ENCODE measurements at regions not wholly inside any gene's neighbourhood (a gene's known extent, or its start where the extent isn't known, plus 50 kb on each side); places are given as distances from the start of the nearest gene placed in this dataset.

DNA sequence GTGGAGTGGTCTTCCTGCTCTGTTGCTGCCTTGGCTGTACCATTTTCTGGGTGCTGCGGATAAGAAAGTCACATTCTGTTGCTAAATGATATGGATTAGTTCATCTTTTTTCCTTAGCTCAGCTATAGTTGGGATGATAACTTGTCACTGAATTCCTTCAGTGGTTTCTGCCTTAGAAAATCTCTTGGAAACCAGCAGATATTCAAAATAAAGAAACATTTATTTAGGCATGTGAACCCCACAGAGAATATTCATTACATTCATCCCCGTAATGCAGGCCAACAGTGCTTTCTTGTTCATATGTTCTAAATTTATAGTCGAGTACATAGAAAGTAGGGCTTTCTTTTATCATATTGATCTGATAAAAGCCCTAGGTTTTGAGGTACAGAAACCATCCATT lies 151.3 kb downstream of the CYB561 start:
- TF ChIP-seq MXD4 (CRISPR knock-in tag; IDR thresholded peaks at IDR 0.05; ENCODE audit: borderline replicate concordance) (no peak), CREM (CRISPR knock-in tag; IDR thresholded peaks at IDR 0.05) (no peak), ZNF281 (CRISPR knock-in tag; IDR thresholded peaks at IDR 0.05) (no peak), JUN (CRISPR knock-in tag; IDR thresholded peaks at IDR 0.05) (no peak), ATF2 (CRISPR knock-in tag; IDR thresholded peaks at IDR 0.05; ENCODE audit: borderline replicate concordance, low read depth) (no peak), ZNF425 (CRISPR knock-in tag; conservative IDR thresholded peaks at IDR 0.05) (no peak), ZNF416 (CRISPR knock-in tag; IDR thresholded peaks at IDR 0.05) (no peak), ESRRA (CRISPR knock-in tag; IDR thresholded peaks at IDR 0.05; ENCODE audit: borderline replicate concordance) (no peak), CBFB (CRISPR knock-in tag; IDR thresholded peaks at IDR 0.05; ENCODE audit: low read depth) (no peak), USF1 (CRISPR knock-in tag; IDR thresholded peaks at IDR 0.05) (no peak)
- TF ChIP-seq, protein P1, sequence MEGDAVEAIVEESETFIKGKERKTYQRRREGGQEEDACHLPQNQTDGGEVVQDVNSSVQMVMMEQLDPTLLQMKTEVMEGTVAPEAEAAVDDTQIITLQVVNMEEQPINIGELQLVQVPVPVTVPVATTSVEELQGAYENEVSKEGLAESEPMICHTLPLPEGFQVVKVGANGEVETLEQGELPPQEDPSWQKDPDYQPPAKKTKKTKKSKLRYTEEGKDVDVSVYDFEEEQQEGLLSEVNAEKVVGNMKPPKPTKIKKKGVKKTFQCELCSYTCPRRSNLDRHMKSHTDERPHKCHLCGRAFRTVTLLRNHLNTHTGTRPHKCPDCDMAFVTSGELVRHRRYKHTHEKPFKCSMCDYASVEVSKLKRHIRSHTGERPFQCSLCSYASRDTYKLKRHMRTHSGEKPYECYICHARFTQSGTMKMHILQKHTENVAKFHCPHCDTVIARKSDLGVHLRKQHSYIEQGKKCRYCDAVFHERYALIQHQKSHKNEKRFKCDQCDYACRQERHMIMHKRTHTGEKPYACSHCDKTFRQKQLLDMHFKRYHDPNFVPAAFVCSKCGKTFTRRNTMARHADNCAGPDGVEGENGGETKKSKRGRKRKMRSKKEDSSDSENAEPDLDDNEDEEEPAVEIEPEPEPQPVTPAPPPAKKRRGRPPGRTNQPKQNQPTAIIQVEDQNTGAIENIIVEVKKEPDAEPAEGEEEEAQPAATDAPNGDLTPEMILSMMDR (IDR thresholded peaks at IDR 0.05) = no peak
- TF ChIP-seq, protein P2, sequence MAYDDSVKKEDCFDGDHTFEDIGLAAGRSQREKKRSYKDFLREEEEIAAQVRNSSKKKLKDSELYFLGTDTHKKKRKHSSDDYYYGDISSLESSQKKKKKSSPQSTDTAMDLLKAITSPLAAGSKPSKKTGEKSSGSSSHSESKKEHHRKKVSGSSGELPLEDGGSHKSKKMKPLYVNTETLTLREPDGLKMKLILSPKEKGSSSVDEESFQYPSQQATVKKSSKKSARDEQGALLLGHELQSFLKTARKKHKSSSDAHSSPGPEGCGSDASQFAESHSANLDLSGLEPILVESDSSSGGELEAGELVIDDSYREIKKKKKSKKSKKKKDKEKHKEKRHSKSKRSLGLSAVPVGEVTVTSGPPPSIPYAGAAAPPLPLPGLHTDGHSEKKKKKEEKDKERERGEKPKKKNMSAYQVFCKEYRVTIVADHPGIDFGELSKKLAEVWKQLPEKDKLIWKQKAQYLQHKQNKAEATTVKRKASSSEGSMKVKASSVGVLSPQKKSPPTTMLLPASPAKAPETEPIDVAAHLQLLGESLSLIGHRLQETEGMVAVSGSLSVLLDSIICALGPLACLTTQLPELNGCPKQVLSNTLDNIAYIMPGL (CRISPR knock-in tag; IDR thresholded peaks at IDR 0.05) = no peak

Measured in WTC11 (cell line).